ENCODE measurements at regions not wholly inside any gene's neighbourhood (a gene's known extent, or its start where the extent isn't known, plus 50 kb on each side); places are given as distances from the start of the nearest gene placed in this dataset.

GRCh38 chr2:10216677-10217488, 85.8 kb upstream of the HPCAL1 start:
- no peak for TF ChIP-seq CTCF (IDR thresholded peaks at IDR 0.05; ENCODE audit: control insufficient read depth, insufficient read depth, low read depth, low read length, missing control alignments)
- no peak for DNase-seq (ENCODE audit: low read depth)
- no peak overlapping the region for H3K4me3 ChIP-seq (ENCODE audit: control insufficient read depth, low read depth, low read length)

- no peak for TF ChIP-seq CTCF (IDR thresholded peaks at IDR 0.05; ENCODE audit: control insufficient read depth, insufficient read depth, low read depth, low read length, missing control alignments)
- no peak overlapping the region for H3K4me3 ChIP-seq (ENCODE audit: control insufficient read depth, low read depth, low read length)
- no peak for DNase-seq (ENCODE audit: low read depth)
Observed at GRCh38 chr2:10217489-10218435, 84.9 kb upstream of the HPCAL1 start.

DNA sequence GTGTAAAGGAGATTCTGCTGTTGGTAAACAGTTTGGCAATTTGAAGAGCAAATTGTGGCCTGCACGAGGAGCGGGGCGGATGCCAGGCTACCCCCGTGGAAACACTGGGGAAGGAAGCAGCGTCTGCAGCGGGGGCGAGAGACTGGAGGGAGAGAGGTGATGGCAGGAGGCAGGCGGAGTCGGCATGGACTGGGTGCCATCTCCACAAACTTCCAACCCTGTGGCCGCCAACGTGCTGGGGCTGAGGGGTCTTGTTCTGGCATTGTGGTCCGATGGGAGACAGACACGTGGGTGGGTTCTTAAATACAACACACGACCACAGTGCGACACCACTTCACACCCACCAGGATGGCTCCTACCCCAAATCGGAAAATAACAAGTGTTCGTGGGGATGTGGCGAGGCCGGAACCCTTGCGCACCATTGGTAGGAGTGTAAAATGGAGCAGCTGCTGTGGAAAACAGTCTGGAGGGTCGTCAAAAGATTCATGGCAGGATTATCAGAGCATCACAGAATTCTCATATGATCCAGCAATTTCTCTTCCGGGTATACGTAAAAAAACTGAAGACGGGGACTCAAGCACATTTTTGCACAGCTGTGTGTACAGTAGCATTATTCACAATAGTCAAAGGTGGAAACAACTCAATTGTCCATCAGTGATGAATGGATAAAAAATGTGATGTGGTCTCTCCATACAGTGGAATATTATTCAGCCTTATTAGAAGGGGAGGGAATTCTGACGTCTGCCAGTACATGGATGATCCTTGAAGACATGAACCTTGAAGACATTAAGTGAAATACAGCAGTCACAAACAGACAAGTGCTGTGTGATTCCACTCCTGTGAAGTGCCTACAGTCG, 82.4 kb upstream of the HPCAL1 start:
- no peak overlapping the region; the same call in 1 of the 2 replicates for H3K4me3 ChIP-seq (ENCODE audit: control insufficient read depth, low read depth, low read length)
- no peak for TF ChIP-seq CTCF (IDR thresholded peaks at IDR 0.05; ENCODE audit: control insufficient read depth, insufficient read depth, low read depth, low read length, missing control alignments)
- DNase-seq (ENCODE audit: low read depth): no peak

- TF ChIP-seq CTCF (IDR thresholded peaks at IDR 0.05; ENCODE audit: control insufficient read depth, insufficient read depth, low read depth, low read length, missing control alignments): no peak
- DNase-seq (ENCODE audit: low read depth): peak; percentile 52
- H3K4me3 ChIP-seq (ENCODE audit: control insufficient read depth, low read depth, low read length): peak overlapping the region; percentile 5
Observed at GRCh38 chr2:10220902-10221391, 81.8 kb upstream of the HPCAL1 start.

DNA sequence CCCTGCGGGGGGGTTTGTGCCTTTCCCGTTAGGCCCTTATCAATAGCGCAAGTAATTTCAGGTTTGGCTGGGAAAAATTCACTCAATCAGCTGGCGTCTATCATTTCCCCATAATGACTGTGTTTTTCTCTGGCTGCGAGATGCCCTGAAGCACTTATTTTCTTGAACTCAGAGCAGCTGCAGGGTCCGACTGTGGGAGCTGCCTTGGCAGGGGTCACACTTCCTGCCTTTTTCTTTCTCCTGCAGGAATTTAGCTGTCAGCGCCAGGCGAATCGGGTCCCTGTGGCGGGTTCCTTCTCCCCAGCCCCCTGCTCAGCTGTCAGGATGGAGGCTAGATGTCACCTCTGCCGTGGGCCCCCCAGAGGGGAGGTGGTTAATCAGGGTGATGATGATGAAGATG, 81.3 kb upstream of the HPCAL1 start:
- no peak for TF ChIP-seq CTCF (IDR thresholded peaks at IDR 0.05; ENCODE audit: control insufficient read depth, insufficient read depth, low read depth, low read length, missing control alignments)
- DNase-seq (ENCODE audit: low read depth): no peak
- H3K4me3 ChIP-seq (ENCODE audit: control insufficient read depth, low read depth, low read length): no peak overlapping the region

All from AG09309 (cell line).